GM12878 (cell line): ENCODE measurements at regions not wholly inside any gene's neighbourhood (a gene's known extent, or its start where the extent isn't known, plus 50 kb on each side); places are given as distances from the start of the nearest gene placed in this dataset.

Experiments used
- ASH2L ChIP-seq: fragments of 300-600, 200-600 bp; sonication (generic); IDR thresholded peaks from 2 replicates; pipeline ENCODE4 v1.6.1; 2017; ENCODE audit warnings: low read depth, mild to moderate bottlenecking, borderline replicate concordance
- CBX3 ChIP-seq: fragments of 200-600 bp; sonication (generic); IDR thresholded peaks from 2 replicates; pipeline ENCODE4 v1.6.1; 2016; ENCODE audit warnings: low read depth, borderline replicate concordance
- DPF2 ChIP-seq: fragments of 450-650 bp; IDR thresholded peaks from 2 replicates; pipeline ENCODE4 v1.6.1; 2017; ENCODE audit warnings: mild to moderate bottlenecking
- IRF4 ChIP-seq: IDR thresholded peaks from 2 replicates; pipeline ENCODE4 v1.6.1; 2011; ENCODE audit warnings: low read depth, low read length
- MXI1 ChIP-seq: fragments of 150-350 bp; IDR thresholded peaks from 2 replicates; pipeline ENCODE4 v1.6.1; 2011; ENCODE audit warnings: low read depth, mild to moderate bottlenecking, inconsistent platforms, low read length, improper control_type of control experiment
- SREBF1 ChIP-seq: IDR thresholded peaks from 2 replicates; pipeline ENCODE4 v1.6.1; 2012; ENCODE audit warnings: mild to moderate bottlenecking, low read length
- SUPT20H ChIP-seq: IDR thresholded peaks from 2 replicates; pipeline ENCODE4 v1.6.1; 2011; ENCODE audit warnings: low read depth, mild to moderate bottlenecking, low read length, moderate library complexity, borderline replicate concordance; ENCODE audit not compliant: control insufficient read depth
- TCF3 ChIP-seq: IDR thresholded peaks from 2 replicates; pipeline ENCODE4 v1.6.1; 2012; ENCODE audit warnings: low read depth, mild to moderate bottlenecking, low read length, borderline replicate concordance; ENCODE audit not compliant: insufficient read depth
- TF ChIP-seq, protein P1 (sequence below): IDR thresholded peaks from 2 replicates; pipeline ENCODE4 v1.6.1; 2011; ENCODE audit warnings: mild to moderate bottlenecking, low read depth, low read length, moderate library complexity; ENCODE audit not compliant: insufficient replicate concordance
- TF ChIP-seq, protein P2 (sequence below): IDR thresholded peaks from 2 replicates; pipeline ENCODE4 v1.6.1; 2012; ENCODE audit warnings: mild to moderate bottlenecking, low read depth, low read length

DNA sequence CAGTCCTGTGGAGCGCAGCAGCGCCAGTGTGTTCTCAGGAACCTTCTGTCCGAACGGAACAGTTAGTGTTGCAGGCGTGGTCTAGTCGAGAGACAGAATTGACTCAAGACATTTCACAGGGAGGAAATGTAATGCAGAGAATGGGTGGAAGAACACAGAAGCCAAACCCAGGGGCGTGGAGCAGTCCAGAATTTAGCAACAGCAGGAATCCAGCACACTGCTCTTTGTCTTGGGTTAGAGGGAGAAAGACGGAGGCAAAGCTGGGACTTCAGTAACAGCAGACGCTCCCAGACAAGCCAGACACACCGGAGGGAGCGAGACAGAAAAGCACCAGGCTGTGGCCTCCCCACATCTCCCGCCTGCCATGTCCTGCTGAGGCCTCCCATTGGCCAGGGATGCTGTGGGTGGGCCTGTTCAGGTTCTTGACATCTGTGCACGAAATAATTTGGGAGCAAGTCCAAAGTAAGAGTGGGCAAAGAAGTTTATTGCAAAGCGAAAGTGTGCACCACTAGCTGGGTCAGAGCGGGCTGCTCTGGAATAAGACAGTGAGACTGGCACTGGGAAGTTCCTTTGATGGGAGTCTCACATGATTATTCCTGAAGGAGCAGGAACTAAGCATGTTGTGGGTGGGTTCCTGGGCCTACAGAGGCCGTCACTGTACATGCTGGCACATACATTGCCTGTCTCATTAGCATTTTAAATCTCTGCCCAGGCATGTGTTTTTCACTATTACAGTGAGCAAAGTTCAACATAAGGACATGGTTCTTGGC, 339.3 kb upstream of the SFSWAP start (continued):
- TF ChIP-seq, protein P1, sequence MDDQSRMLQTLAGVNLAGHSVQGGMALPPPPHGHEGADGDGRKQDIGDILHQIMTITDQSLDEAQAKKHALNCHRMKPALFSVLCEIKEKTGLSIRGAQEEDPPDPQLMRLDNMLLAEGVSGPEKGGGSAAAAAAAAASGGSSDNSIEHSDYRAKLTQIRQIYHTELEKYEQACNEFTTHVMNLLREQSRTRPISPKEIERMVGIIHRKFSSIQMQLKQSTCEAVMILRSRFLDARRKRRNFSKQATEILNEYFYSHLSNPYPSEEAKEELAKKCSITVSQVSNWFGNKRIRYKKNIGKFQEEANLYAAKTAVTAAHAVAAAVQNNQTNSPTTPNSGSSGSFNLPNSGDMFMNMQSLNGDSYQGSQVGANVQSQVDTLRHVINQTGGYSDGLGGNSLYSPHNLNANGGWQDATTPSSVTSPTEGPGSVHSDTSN, result no peak
- TF ChIP-seq DPF2 (no peak), TCF3 (no peak), SUPT20H (no peak), MXI1 (no peak), ASH2L (no peak), SREBF1 (no peak), CBX3 (no peak), IRF4 (no peak)
- TF ChIP-seq, protein P2, sequence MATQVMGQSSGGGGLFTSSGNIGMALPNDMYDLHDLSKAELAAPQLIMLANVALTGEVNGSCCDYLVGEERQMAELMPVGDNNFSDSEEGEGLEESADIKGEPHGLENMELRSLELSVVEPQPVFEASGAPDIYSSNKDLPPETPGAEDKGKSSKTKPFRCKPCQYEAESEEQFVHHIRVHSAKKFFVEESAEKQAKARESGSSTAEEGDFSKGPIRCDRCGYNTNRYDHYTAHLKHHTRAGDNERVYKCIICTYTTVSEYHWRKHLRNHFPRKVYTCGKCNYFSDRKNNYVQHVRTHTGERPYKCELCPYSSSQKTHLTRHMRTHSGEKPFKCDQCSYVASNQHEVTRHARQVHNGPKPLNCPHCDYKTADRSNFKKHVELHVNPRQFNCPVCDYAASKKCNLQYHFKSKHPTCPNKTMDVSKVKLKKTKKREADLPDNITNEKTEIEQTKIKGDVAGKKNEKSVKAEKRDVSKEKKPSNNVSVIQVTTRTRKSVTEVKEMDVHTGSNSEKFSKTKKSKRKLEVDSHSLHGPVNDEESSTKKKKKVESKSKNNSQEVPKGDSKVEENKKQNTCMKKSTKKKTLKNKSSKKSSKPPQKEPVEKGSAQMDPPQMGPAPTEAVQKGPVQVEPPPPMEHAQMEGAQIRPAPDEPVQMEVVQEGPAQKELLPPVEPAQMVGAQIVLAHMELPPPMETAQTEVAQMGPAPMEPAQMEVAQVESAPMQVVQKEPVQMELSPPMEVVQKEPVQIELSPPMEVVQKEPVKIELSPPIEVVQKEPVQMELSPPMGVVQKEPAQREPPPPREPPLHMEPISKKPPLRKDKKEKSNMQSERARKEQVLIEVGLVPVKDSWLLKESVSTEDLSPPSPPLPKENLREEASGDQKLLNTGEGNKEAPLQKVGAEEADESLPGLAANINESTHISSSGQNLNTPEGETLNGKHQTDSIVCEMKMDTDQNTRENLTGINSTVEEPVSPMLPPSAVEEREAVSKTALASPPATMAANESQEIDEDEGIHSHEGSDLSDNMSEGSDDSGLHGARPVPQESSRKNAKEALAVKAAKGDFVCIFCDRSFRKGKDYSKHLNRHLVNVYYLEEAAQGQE, result no peak
